NB4 (cell line): ENCODE measurements at regions not wholly inside any gene's neighbourhood (a gene's known extent, or its start where the extent isn't known, plus 50 kb on each side); places are given as distances from the start of the nearest gene placed in this dataset.

Experiments used
- CTCF ChIP-seq: IDR thresholded peaks from one replicate; pipeline ENCODE4 v1.5.1; 2012; ENCODE audit warnings: low read depth, low read length
- MYC ChIP-seq: IDR thresholded peaks from 2 replicates; pipeline ENCODE4 v1.6.1; 2011; ENCODE audit warnings: low read depth, low read length
- POLR2A ChIP-seq: IDR thresholded peaks from 2 replicates; pipeline ENCODE4 v1.6.1; 2011; ENCODE audit warnings: mild to moderate bottlenecking; ENCODE audit not compliant: insufficient read length; ENCODE audit errors: extremely low read depth

GRCh38 chr5:153439130-153439529 lies 51.3 kb upstream of the GRIA1 start:
- TF ChIP-seq CTCF (no peak), POLR2A (no peak), MYC (no peak)
